Left kidney (tissue), 1 donor: ENCODE measurements at regions not wholly inside any gene's neighbourhood (a gene's known extent, or its start where the extent isn't known, plus 50 kb on each side); places are given as distances from the start of the nearest gene placed in this dataset.

Source experiments
- DNase-seq: peaks from one replicate; pipeline ENCODE4 v3.0.0-alpha.2; 2013

DNA sequence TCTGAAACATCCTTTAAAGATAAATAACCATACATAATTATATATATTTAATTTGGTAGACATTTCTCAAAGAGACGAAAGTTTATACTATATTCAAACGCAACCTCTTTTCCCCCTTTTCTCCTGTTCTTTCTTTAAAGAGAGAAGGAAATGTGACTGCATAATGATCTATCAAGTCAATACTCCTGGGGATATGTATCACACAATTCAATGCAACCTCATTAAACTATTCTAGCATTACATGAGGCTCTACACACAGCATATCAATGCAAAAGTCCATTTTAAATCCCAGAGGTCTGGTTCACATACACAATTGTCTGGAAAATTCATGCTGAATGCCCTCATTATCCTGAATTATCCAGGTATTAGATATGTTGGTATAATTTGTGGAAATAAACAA lies 330.7 kb downstream of the LMX1A start:
- DNase-seq: no peak

DNA sequence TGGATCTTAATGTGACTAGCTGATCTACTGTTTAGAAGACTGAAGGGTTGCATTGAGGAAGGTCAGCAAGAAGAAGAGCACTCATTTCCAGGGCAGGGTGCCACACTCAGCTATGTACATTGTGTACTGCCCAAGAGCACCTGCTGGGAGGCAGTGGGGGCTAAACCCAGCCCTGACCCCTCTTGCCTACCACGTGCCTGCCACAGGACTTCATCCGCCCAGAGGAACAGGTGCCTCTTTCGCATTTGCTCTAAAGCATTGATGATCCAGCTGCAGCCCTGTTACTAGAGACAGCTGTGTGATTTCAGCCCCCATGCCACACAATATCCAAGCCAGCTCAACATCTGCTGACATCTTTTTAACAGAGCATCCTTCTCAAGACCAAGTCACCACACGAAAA lies 341.8 kb downstream of the LMX1A start:
- DNase-seq: no peak

DNA sequence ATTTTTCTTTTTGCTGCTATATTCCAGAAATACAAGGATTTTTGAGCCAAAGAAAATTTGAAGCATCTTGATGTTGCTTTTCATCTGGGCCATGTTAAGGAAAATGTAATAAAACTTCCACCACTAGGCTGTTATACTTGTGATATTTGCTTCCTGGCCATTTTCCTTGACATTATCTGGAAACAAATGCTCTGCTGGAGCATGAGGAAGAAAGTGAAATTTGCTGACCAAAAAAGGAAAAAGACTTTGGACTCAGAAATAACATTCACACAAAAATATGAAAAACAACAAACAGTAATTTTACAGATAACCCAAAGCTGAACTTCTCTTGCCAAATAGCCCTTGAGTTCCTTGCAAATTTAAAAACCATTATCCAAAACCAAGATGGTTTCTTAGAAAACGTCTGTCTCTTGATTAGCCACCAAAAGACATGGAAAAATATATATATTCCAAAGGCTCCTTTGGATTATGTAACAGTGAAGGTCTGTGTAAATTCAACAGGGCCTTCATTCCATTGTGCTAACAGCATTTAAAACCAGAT lies 344.5 kb downstream of the LMX1A start:
- DNase-seq: no peak

DNA sequence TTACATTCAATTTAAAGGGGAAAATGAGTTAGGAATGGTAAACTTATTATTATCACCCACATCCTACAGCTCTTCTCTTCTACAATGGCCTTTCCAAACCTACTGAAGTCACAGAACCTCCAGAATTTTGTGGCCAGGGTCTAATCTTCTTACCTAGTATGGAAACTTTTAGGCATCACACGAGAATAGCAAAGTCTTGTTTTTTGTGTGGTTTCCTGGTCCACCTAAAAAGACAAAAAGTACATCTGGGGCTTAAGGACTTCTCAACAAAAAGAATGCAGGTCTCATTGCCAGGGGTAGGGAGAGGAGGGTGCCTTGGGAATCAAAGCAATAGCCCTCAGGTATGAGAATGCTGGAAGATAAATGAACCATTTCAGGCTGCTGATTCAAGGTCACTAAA lies 345.3 kb downstream of the LMX1A start:
- DNase-seq: no peak

DNA sequence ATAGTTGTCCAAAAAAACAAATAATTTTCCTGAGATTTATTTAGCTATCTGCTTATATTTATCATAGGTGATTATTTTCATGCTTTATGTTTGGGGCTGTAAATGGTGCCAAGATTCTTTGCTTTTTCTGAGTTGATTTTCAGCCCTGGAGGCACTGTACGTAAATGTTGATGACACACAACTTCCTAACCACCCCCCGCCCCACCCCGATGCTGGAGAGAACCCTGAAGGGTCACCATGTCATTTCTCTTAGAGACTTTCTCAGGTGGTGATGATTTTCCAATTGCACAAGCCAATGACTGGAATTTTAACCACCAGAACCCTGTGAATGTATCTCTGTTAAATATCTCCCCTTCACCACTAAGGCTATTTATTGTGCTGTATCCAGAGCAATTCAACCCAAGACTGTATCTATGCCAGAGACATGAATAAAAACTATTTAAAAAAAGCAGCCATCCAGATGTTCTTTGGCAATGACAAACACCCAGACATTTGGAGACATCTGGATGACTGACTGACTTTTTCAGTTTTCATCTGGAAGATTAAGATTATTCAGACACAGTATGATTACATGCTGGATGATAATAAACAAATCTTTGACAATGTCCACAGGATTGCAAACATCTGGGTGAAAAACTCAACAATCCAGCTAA lies 346.0 kb downstream of the LMX1A start:
- no peak for DNase-seq

DNA sequence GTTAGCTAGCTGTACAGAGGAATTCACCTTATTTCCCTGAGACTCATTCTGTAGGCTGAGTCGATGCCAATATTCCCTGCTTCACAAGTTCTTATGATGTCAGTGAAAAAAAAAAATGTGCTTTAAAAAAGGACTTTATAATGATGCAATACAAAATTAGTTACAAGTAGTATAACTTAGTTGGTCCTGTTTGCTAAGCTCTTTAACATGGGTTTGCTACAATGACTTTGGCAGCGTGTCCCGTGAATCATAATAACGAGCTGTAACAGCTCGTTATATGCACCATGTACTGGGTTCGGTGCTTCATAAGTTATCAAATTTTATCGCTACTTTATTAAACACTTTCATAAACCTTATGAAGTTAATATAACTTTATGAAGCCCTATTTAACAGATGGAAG lies 349.7 kb downstream of the LMX1A start:
- no peak for DNase-seq

DNA sequence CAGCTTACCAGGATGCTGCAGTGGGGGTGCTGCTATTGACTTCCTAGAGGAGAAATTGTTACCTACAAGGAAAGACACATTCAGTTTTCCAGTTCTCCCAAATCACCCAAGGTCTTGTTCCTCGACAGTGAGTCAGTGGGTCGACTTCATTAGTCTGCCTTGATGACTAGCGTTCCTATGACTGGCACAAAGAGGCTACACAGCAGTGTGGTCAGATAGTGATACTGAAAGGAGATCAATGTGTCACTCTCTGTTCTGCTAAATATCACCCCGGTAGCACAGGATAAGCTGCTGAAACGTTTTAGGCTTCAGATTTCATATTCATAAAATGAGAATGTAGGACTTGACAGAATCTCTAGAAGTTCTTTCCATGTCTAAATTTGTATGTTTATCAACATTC lies 357.4 kb downstream of the LMX1A start:
- DNase-seq: no peak

DNA sequence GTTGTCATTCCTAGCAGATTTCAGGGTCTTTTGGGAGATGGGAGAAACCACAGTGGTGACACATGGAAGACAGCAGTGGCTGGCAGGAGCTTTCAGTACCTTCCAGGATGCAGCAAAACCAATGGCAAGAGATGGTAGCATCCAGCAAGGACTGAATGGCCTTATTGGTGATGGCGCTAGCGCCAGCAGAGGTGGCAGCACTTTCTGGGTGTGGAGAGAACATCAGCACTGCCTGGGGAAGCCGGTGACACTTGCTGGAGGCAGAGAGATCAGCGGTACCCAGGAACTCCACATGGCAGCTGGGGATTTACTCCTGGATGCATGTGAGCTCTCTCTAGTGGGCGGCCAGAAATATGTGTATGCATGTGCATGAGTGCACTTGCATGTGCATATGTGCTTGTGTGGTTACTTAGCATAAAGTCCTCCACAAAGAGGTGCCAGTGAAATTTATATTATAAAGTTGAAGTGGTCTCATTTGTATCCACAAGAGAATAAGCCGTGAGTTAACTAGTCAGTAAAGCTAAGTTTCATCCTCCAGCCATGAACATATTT lies 364.7 kb downstream of the LMX1A start:
- DNase-seq: no peak

DNA sequence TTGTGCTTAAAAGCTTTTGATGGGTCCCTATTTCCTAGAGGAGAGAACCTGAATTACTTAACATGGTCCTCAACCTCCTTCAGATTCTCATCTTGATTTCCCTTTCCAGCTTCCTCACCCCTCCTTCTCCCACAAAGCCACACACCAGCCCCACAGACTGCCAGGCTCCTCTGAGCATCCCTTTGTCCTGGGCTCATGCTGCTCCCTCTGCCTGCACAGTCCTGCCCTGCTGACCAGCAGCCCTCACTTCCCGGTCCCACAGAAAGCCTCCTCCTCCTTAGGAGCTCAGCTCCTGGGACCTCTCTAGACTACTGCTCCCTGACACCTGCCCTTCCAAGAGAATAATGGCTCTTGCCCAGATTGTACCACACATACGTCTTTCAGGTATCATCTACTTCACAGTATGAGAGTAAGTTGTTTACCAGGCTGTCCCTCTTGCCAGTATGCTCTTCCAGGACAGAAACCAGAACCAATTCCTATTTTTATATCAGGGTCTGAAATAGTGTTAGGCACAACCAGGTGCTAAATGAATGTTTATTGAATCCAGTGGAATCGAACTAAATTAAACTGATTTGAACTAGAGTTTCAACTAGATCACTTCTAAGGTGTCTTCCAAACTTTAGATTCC lies 373.4 kb downstream of the LMX1A start:
- DNase-seq: no peak

DNA sequence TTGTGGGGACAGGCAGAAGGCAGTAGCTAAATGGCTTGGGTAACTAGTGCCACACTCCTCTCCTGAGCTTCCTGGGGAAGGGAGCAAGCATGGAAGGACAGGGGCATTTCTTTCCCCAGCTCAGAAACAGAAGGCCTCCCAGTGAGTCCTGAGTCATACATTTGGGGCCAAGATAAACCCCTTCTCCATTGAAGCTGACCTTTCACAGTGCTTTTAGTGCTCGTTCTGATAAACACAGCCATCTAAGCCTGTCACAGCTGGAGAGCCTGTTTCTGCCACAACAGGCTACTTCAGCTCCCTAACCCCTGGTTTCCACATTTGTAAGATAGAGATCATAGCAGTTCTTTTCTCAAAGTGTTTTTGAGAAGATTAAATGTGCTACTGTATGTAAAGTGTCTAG lies 374.0 kb downstream of the LMX1A start:
- no peak for DNase-seq

DNA sequence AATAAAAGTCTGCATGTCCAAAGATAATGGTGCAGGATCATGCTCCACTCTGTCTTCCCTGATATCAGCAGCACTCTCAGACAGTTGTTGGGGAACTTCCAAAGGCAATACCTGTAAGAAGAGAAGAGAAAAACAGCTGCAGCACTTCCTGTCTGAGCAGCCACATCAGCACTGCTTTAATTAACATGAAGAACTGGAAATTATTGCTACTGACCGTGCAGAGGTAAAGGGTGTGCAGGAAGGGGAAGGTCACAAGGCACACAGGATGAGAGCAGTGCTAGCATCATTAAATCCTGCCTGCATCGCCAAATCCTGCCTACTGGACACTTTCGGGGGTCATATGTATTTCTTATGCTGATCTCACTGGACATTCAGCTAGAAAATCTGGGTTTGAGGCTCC lies 379.0 kb downstream of the LMX1A start:
- DNase-seq: no peak

DNA sequence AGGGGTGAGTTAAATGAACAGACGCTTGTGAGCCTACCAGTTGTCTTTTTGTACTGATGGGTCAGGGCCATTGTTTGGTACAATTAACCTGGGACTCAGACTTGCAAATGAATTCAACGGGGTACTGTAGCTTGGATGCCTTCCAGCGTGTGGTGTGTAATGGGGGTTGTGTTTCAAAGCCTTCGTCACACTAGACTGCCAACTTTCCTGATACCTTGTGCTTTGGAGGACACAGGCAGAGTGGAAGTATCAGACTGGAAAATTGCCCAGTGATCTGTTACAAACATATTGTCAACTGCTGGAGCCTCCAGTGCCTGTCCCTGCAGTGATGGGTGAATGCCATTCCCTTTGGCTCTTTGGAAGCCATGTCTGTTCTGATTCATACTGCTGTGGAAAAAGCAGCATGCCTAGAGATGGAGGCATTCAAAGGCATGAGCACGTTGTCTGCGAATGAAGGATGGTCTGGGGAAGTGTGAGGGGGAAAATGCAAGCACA lies 384.5 kb downstream of the LMX1A start:
- DNase-seq: no peak

DNA sequence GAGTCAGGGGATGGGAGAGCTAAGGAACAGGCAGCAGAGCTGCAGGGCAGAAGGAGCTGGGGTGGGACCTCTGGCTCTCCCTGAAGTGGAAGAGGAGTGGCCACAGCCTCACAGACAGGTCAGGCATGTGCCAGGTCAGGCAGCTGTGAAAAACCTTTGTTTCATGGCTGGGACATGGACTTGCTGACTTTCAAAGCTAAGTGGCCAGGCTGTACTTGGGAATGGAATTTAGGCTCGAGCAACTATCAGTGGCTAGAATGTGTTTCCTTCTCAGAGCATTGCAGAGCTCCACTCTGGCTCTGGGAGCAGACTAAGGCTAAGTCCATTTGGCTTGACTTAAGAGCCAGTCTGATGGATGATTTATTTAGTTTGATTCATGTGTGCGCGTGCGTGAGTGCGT lies 385.1 kb downstream of the LMX1A start:
- DNase-seq: no peak

DNA sequence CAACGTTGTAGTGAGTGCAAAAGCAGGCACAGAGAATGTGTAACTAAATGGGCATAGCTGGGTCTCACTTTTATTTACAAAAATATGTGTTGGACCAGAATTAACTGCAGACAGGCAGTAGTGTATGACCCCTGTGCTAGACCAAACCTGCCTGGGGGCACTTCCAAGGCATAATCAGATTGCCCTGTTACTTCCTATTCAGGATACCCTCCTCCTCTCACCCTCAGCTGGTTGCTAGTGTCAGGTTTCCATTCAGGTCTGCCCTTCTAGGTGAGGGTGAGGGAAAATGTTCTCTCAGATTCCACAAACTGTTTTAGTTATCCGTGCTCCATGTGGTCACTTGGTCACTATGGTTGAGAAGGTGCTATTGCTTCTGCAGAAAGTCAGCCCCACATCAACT lies 387.3 kb downstream of the LMX1A start:
- no peak for DNase-seq

DNA sequence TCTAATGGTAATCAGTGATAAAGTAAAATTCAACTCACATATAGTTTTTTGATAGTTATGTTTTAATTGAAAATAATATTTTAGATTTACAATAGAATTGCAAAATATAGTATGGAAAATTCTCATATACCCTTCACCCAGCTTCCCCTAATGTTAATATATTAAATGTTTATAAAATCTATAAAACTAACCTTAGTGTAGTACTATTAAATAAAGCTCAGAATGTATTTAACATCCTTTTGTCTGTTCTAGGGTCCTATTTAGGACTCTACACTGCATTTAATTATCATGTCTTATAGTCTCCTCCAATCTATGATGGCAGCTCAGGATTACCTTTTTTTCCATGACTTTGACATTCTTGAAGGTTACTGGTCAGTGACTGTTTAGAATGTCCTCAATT lies 389.2 kb downstream of the LMX1A start:
- no peak for DNase-seq

DNA sequence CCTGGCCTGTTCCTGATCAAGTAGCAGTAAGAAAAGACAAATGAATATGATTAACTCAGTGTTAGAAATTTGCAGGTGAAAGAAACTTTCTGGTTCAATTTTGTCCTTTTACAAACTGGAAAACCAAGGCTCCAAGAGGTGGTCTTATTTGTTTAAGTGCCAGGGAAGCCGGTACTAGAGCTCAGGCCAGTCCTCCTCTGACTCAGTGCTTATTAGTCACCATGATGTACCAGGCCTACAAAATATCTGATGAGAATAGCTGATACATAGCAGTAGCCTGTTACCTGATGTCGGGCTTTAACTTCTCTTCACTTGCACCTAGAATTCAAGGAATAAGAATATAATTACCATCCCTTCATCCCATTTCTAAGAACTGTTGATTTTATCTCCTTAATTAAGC lies 394.8 kb downstream of the LMX1A start:
- no peak for DNase-seq

DNA sequence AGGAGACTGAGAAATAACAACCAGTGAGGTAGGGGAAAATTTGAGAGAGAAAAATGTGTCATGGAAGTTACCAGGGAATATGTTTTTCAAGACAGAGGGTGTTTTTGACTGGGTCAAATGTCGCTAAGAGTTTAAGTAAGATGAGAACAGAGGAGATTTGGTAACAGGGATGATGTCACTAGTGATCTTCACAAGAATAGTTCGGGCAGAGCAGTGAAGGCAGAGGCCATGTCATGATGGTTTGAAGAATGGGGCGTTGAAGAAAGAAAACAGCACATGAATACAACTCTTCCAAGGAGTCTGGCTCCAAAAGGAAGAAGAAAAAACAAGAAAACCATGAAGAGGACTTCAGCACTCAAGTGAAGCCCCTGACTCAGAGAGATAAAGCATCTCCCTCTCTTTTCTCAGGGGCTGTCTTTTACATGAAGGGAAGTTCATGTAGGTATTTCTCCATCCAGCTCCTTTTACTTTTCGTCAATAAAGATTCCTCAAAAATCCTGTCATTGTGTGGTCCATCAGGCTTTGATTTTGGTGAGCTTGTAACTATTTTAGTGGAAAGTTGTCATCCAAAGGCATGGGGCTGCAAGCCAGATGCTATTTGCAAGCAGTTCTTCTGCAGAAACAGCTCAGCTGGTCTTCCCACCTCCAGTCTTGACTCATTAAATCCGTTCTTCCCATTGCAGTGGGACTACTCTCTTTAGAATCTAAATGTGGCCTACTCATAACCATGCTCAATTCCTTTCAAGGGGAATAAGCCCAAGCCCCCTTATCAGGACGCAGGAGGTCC lies 397.3 kb downstream of the LMX1A start:
- DNase-seq: no peak

DNA sequence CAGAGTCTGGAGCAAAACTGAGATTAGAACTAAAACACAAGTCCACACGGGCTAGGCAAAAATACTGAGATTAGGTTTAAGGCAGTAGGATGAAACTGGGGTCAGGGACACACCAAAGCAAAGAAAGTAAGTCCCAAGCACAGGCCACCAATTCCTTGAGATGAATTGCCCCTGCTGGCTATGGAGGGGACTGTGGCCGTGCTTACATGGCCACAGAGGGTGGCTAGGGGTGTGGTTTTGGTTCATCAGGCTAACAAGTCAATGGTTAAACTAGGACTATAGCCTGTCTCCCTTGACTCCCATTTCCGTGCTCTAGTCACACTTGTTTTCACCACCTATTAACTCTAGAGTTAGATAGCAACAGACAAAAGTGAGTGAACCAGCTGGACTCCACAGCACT lies 394.8 kb downstream of the PBX1 start:
- no peak for DNase-seq

DNA sequence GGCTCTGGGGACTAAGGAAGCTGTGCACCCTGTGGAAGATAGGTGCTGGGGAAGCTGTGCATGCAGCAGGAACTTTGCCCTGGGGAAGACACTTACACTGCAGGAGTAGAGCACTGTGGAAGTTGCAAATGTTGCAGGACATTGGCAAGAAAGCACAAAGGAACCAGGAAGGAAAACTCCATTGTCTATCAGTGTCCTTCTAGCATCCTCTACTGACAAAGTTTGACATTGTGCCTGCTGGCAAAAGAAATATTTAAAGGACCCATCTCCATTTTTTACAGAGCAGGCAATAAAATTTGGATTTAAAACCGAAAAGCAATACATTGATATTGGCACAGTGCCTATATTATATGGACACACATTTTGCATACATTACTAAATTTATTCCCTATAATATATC lies 394.1 kb downstream of the PBX1 start:
- no peak for DNase-seq

DNA sequence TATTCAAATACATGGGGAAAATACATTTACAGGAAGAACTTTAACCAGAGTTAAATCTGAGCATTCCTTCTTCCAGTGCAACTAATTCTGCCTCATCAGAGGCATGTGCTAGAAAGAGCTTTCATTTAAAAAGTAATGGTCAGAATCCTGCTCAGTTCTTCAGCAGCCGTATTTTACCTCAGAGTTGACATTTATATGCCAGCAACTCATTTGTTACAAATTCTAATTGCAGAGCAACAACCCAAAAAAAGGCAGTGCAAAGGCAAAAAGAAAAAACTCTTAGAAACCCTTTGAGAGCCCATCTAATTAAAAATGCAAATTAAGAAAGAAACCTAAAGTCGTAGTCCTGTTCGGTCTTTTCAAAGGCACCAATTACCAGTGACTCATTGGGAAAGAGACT lies 392.5 kb downstream of the PBX1 start:
- DNase-seq: no peak

DNA sequence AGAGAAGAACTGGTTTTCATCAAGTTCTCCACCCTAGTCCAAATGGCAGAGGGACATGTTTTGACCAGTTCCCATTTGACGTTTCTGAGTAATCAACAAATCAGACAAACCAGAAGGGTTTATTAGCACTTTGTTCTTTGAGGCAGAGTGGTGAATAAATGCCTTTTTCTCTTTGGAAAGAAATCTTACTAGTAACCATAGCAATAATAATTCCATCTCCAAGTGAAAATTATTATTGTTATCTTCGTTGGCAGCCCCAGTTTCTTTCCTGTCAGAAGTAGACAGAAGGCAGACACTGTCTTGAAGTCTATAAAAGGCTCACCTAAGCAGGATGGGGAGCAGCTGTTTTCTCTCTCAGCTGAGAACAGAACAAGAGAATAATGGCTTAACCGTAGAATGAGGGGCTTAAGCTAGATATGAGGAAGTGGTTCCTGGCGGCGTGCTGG lies 391.6 kb downstream of the PBX1 start:
- DNase-seq: no peak

DNA sequence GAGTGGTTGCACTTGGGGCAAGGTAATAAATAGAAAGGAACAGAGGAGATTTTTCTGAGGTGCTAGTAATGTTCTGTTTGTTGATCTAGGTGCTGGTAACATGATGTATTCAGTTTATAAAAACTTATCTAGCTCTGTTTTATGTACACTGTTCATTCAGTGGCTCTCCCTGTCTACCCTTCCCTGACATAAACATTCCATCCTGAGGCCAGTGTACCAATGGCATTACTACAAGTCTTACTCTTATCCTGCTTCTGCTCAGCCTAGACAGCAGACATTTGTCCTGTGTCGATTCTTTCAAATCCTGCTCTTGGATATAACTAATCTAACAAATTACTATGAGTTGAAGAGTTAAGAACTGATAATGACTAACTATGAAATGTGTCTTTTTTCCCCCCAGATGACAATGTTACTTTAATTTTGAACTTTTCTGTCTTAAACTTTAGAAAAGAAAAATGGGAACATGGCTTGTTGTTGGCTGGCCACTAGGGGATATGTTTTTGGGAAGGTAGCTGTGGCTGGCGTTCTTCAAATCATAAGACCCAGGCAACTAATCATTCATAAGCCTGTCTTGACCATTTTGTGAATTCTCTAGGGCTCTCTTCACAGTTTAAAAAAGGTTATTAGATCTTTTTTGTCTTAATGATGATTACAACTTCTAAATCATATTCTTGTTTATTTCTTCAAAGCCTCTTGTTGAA lies 390.9 kb downstream of the PBX1 start:
- DNase-seq: no peak
